GM12873 (cell line): ENCODE measurements at regions not wholly inside any gene's neighbourhood (a gene's known extent, or its start where the extent isn't known, plus 50 kb on each side); places are given as distances from the start of the nearest gene placed in this dataset.

Experiments
- CTCF ChIP-seq: IDR thresholded peaks from 2 replicates; pipeline ENCODE4 v1.5.1; 2012; ENCODE audit warnings: low read depth, mild to moderate bottlenecking, moderate library complexity, low read length, control low read depth; ENCODE audit not compliant: insufficient read depth; ENCODE audit errors: missing control alignments

- TF ChIP-seq CTCF, result no peak
These were observed 518.3 kb upstream of the ARX start for GRCh38 chrX:25534091-25534490.

GRCh38 chrX:25536307-25536970 is 520.7 kb upstream of the ARX start:
- no peak for TF ChIP-seq CTCF

- TF ChIP-seq CTCF, result no peak
These were observed 521.9 kb upstream of the ARX start for GRCh38 chrX:25537699-25538098.

GRCh38 chrX:25544641-25545040 is 528.9 kb upstream of the ARX start:
- no peak for TF ChIP-seq CTCF

GRCh38 chrX:25548811-25549210 is 533.0 kb upstream of the ARX start:
- no peak for TF ChIP-seq CTCF

GRCh38 chrX:25555521-25555920 is 539.8 kb upstream of the ARX start:
- no peak for TF ChIP-seq CTCF

GRCh38 chrX:25558137-25558536 is 542.4 kb upstream of the ARX start:
- TF ChIP-seq CTCF, result no peak
